ENCODE measurements at regions not wholly inside any gene's neighbourhood (a gene's known extent, or its start where the extent isn't known, plus 50 kb on each side); places are given as distances from the start of the nearest gene placed in this dataset.

DNA sequence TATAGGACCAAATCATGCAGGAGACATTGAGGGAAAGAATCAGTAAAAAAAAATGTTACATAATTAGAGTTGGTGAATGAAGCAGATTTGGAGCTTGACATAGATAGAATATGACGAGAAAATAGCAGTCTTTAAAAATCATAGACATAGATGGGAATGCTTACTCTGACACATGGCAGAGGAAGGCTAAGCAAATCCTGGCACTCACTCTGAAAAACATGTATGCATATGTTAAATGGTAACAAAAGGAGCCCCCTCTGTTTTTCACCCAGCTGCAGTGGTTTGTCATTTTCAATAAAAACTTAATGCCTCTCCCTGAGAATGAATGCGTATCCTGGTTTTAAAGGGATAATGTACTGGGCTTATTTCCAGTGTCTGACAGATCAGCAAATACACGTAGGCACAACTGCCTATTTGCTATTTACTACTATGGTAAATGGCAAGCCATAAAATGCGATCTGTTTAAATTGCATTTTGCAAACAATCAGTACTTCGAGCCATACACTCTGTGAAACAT lies 561.2 kb upstream of the SEL1L start:
- no peaks in the 10 kb centered on the region for H3K4me1 Mint-ChIP-seq
- H3K79me2 ChIP-seq (replicated peaks; ENCODE audit: insufficient read depth): no peaks in the 10 kb centered on the region
- no peaks in the 10 kb centered on the region for H3K36me3 ChIP-seq (ENCODE audit: insufficient read depth)
- no peak overlapping the region for H3K27ac Mint-ChIP-seq
- peaks cover 7% of the 10 kb centered on the region for H3K27me3 Mint-ChIP-seq (ENCODE audit: insufficient read depth, low read depth, poor library complexity)
- H3K4me1 ChIP-seq (ENCODE audit: insufficient read depth): 0 out of 2 replicates have a peak, but pooled peaks cover 3% of the 10 kb centered on the region
- H3K27me3 ChIP-seq (ENCODE audit: insufficient read depth): no peaks in the 10 kb centered on the region
- H3F3A ChIP-seq (replicated peaks; ENCODE audit: low read depth): no peaks in the 10 kb centered on the region
- H3K9me2 ChIP-seq (ENCODE audit: insufficient read depth): no peaks in the 10 kb centered on the region
- H3K27ac ChIP-seq (ENCODE audit: low read depth): no peak overlapping the region
- peaks cover 15% of the 10 kb centered on the region; the same call in 2 of the 3 replicates for H3K36me3 Mint-ChIP-seq (ENCODE audit: low read depth)
- no peak overlapping the region for H3K4me3 ChIP-seq
- H2AFZ ChIP-seq: no peak overlapping the region
- no peaks in the 10 kb centered on the region for H4K20me1 ChIP-seq (replicated peaks; ENCODE audit: insufficient read depth)
- TF ChIP-seq, protein P1, sequence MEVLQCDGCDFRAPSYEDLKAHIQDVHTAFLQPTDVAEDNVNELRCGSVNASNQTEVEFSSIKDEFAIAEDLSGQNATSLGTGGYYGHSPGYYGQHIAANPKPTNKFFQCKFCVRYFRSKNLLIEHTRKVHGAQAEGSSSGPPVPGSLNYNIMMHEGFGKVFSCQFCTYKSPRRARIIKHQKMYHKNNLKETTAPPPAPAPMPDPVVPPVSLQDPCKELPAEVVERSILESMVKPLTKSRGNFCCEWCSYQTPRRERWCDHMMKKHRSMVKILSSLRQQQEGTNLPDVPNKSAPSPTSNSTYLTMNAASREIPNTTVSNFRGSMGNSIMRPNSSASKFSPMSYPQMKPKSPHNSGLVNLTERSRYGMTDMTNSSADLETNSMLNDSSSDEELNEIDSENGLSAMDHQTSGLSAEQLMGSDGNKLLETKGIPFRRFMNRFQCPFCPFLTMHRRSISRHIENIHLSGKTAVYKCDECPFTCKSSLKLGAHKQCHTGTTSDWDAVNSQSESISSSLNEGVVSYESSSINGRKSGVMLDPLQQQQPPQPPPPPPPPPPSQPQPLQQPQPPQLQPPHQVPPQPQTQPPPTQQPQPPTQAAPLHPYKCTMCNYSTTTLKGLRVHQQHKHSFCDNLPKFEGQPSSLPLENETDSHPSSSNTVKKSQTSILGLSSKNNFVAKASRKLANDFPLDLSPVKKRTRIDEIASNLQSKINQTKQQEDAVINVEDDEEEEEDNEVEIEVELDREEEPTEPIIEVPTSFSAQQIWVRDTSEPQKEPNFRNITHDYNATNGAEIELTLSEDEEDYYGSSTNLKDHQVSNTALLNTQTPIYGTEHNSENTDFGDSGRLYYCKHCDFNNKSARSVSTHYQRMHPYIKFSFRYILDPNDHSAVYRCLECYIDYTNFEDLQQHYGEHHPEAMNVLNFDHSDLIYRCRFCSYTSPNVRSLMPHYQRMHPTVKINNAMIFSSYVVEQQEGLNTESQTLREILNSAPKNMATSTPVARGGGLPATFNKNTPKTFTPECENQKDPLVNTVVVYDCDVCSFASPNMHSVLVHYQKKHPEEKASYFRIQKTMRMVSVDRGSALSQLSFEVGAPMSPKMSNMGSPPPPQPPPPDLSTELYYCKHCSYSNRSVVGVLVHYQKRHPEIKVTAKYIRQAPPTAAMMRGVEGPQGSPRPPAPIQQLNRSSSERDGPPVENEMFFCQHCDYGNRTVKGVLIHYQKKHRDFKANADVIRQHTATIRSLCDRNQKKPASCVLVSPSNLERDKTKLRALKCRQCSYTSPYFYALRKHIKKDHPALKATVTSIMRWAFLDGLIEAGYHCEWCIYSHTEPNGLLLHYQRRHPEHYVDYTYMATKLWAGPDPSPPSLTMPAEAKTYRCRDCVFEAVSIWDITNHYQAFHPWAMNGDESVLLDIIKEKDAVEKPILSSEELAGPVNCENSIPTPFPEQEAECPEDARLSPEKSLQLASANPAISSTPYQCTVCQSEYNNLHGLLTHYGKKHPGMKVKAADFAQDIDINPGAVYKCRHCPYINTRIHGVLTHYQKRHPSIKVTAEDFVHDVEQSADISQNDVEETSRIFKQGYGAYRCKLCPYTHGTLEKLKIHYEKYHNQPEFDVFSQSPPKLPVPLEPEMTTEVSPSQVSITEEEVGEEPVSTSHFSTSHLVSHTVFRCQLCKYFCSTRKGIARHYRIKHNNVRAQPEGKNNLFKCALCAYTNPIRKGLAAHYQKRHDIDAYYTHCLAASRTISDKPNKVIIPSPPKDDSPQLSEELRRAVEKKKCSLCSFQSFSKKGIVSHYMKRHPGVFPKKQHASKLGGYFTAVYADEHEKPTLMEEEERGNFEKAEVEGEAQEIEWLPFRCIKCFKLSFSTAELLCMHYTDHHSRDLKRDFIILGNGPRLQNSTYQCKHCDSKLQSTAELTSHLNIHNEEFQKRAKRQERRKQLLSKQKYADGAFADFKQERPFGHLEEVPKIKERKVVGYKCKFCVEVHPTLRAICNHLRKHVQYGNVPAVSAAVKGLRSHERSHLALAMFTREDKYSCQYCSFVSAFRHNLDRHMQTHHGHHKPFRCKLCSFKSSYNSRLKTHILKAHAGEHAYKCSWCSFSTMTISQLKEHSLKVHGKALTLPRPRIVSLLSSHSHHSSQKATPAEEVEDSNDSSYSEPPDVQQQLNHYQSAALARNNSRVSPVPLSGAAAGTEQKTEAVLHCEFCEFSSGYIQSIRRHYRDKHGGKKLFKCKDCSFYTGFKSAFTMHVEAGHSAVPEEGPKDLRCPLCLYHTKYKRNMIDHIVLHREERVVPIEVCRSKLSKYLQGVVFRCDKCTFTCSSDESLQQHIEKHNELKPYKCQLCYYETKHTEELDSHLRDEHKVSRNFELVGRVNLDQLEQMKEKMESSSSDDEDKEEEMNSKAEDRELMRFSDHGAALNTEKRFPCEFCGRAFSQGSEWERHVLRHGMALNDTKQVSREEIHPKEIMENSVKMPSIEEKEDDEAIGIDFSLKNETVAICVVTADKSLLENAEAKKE (CRISPR knock-in tag; IDR thresholded peaks at IDR 0.05): no peak
- TF ChIP-seq, protein P2, sequence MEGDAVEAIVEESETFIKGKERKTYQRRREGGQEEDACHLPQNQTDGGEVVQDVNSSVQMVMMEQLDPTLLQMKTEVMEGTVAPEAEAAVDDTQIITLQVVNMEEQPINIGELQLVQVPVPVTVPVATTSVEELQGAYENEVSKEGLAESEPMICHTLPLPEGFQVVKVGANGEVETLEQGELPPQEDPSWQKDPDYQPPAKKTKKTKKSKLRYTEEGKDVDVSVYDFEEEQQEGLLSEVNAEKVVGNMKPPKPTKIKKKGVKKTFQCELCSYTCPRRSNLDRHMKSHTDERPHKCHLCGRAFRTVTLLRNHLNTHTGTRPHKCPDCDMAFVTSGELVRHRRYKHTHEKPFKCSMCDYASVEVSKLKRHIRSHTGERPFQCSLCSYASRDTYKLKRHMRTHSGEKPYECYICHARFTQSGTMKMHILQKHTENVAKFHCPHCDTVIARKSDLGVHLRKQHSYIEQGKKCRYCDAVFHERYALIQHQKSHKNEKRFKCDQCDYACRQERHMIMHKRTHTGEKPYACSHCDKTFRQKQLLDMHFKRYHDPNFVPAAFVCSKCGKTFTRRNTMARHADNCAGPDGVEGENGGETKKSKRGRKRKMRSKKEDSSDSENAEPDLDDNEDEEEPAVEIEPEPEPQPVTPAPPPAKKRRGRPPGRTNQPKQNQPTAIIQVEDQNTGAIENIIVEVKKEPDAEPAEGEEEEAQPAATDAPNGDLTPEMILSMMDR (conservative IDR thresholded peaks at IDR 0.05; ENCODE audit: low read depth in 2 of 2): no peak
- ATAC-seq (no peak), DNase-seq (ENCODE audit: low spot score) (no peak)
- no peak overlapping the region for H3K4me2 ChIP-seq
- peaks cover 87% of the 10 kb centered on the region for H3K9me3 Mint-ChIP-seq
- no peak overlapping the region for H3K4me3 Mint-ChIP-seq

DNA sequence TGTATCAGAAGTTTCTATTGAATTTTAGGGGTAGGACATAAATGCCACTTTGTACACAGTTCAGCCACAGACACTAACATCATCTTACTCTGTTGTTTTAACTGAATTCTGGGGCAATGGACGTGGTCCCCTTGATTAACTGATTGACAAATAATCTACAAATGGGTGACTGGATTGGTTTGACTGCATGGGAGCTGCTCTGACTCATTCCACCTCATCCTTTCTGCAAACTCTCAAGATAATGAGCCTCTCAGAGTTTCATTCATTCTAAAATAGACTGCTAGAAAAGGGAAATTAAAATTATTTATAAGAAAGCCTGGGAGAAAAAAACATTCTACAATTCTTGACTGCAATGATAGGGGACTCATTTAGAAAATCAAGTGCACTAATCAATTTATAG lies 570.4 kb upstream of the SEL1L start:
- Histone ChIP-seq H3K4me1 (ENCODE audit: insufficient read depth) (no peaks in the 10 kb centered on the region), H3F3A (replicated peaks; ENCODE audit: low read depth) (no peaks in the 10 kb centered on the region), H3K27ac (ENCODE audit: low read depth) (no peak overlapping the region), H3K36me3 (ENCODE audit: insufficient read depth) (no peaks in the 10 kb centered on the region), H3K4me2 (no peak overlapping the region), H3K79me2 (replicated peaks; ENCODE audit: insufficient read depth) (no peaks in the 10 kb centered on the region), H3K27me3 (ENCODE audit: insufficient read depth) (no peaks in the 10 kb centered on the region), H3K4me3 (no peak overlapping the region), H2AFZ (no peak overlapping the region), H4K20me1 (replicated peaks; ENCODE audit: insufficient read depth) (no peaks in the 10 kb centered on the region), H3K9me2 (ENCODE audit: insufficient read depth) (no peaks in the 10 kb centered on the region)
- H3K27ac Mint-ChIP-seq: no peak overlapping the region
- H3K9me3 Mint-ChIP-seq: peaks cover 82% of the 10 kb centered on the region
- no peak for ATAC-seq
- no peak overlapping the region for H3K4me3 Mint-ChIP-seq
- no peaks in the 10 kb centered on the region for H3K4me1 Mint-ChIP-seq
- H3K27me3 Mint-ChIP-seq (ENCODE audit: insufficient read depth, low read depth, poor library complexity): peaks cover 2% of the 10 kb centered on the region
- DNase-seq (ENCODE audit: low spot score): no peak
- peaks cover 7% of the 10 kb centered on the region; the same call in 2 of the 3 replicates for H3K36me3 Mint-ChIP-seq (ENCODE audit: low read depth)
- TF ChIP-seq JUNB (IDR thresholded peaks at IDR 0.05; ENCODE audit: unreplicated experiment) (no peak), CREB1 (CRISPR knock-in tag; IDR thresholded peaks at IDR 0.05; ENCODE audit: low read depth) (no peak), ZNF331 (CRISPR knock-in tag; IDR thresholded peaks at IDR 0.05; ENCODE audit: low read depth) (no peak)

Data from GM23338 (cell line).